HepG2 (cell line): ENCODE measurements at regions not wholly inside any gene's neighbourhood (a gene's known extent, or its start where the extent isn't known, plus 50 kb on each side); places are given as distances from the start of the nearest gene placed in this dataset.

Experiments
- ATAD3A ChIP-seq: sonication (generic); formaldehyde crosslinking; IDR thresholded peaks from 2 replicates; pipeline ENCODE4 v1.4.0; 2020; ENCODE audit warnings: missing genetic modification reagents
- FUBP1 ChIP-seq: sonication (generic); formaldehyde crosslinking; IDR thresholded peaks from 2 replicates; pipeline ENCODE4 v1.5.1; 2020; ENCODE audit warnings: missing genetic modification reagents, mild to moderate bottlenecking, borderline replicate concordance
- IRF9 ChIP-seq: sonication (generic); formaldehyde crosslinking; IDR thresholded peaks from 2 replicates; pipeline ENCODE4 v1.8.0; 2022; ENCODE audit warnings: missing genetic modification reagents, mild to moderate bottlenecking, borderline replicate concordance
- KAT2B ChIP-seq: fragments of 150-350 bp; IDR thresholded peaks from 2 replicates; pipeline ENCODE4 v1.6.1; 2014; ENCODE audit warnings: low read depth, low read length, borderline replicate concordance
- RNF219 ChIP-seq: sonication (generic); formaldehyde crosslinking; IDR thresholded peaks from 2 replicates; pipeline ENCODE4 v1.5.0; 2020; ENCODE audit warnings: mild to moderate bottlenecking, missing genetic modification reagents
- TAF1 ChIP-seq: sonication (generic); formaldehyde crosslinking; IDR thresholded peaks from 2 replicates; pipeline ENCODE4 v1.4.0; 2020; ENCODE audit warnings: missing genetic modification reagents
- ZNF331 ChIP-seq: sonication (generic); formaldehyde crosslinking; IDR thresholded peaks from 2 replicates; pipeline ENCODE4 v1.4.0; 2020; ENCODE audit warnings: missing genetic modification reagents
- ZNF354B ChIP-seq: sonication (generic); formaldehyde crosslinking; IDR thresholded peaks from 2 replicates; pipeline ENCODE4 v1.8.0; 2022; ENCODE audit warnings: mild to moderate bottlenecking, missing genetic modification reagents
- TF ChIP-seq, protein P1 (sequence below): sonication (generic); formaldehyde crosslinking; conservative IDR thresholded peaks from 2 replicates; pipeline ENCODE4 v1.8.1; 2023; ENCODE audit warnings: missing genetic modification reagents

- TF ChIP-seq FUBP1 (CRISPR knock-in tag): no peak
- TF ChIP-seq KAT2B: no peak
- no peak for TF ChIP-seq ATAD3A (CRISPR knock-in tag)
- no peak for TF ChIP-seq TAF1 (CRISPR knock-in tag)
- no peak for TF ChIP-seq IRF9
- TF ChIP-seq ZNF354B (CRISPR knock-in tag): no peak
- no peak for TF ChIP-seq ZNF331 (CRISPR knock-in tag)
- TF ChIP-seq, protein P1, sequence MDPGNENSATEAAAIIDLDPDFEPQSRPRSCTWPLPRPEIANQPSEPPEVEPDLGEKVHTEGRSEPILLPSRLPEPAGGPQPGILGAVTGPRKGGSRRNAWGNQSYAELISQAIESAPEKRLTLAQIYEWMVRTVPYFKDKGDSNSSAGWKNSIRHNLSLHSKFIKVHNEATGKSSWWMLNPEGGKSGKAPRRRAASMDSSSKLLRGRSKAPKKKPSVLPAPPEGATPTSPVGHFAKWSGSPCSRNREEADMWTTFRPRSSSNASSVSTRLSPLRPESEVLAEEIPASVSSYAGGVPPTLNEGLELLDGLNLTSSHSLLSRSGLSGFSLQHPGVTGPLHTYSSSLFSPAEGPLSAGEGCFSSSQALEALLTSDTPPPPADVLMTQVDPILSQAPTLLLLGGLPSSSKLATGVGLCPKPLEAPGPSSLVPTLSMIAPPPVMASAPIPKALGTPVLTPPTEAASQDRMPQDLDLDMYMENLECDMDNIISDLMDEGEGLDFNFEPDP (CRISPR knock-in tag): no peak
- TF ChIP-seq RNF219 (CRISPR knock-in tag): no peak
Measured at GRCh38 chr20:54837226-54837625, 361.8 kb downstream of the DOK5 start (continued).
